BE2C (cell line): ENCODE measurements at regions not wholly inside any gene's neighbourhood (a gene's known extent, or its start where the extent isn't known, plus 50 kb on each side); places are given as distances from the start of the nearest gene placed in this dataset.

ENCODE experiments used
- DNase-seq: peaks from one replicate; pipeline ENCODE4 v3.0.0-alpha.2; 2020
- H3K27me3 ChIP-seq: fragments of 250-450 bp; sonication (Bioruptor Pico); 2 replicates; pipeline ENCODE4 v1.5.1; 2020; ENCODE audit warnings: mild to moderate bottlenecking
- H3K36me3 ChIP-seq: fragments of 250-450 bp; sonication (Bioruptor Pico); 2 replicates; pipeline ENCODE4 v1.5.1; 2020; ENCODE audit warnings: mild to moderate bottlenecking
- H3K4me1 ChIP-seq: fragments of 250-450 bp; sonication (Bioruptor Pico); 2 replicates; pipeline ENCODE4 v1.5.1; 2020
- H3K4me3 ChIP-seq: 2 replicates; pipeline ENCODE4 v1.5.1; 2011; ENCODE audit warnings: low read depth, low read length
- H3K9me3 ChIP-seq: fragments of 250-450 bp; sonication (Bioruptor Pico); 2 replicates; pipeline ENCODE4 v1.5.1; 2020
- TF ChIP-seq, protein P1 (sequence below): IDR thresholded peaks from 2 replicates; pipeline ENCODE4 v1.5.1; 2012; ENCODE audit warnings: mild to moderate bottlenecking, low read depth, low read length

DNA sequence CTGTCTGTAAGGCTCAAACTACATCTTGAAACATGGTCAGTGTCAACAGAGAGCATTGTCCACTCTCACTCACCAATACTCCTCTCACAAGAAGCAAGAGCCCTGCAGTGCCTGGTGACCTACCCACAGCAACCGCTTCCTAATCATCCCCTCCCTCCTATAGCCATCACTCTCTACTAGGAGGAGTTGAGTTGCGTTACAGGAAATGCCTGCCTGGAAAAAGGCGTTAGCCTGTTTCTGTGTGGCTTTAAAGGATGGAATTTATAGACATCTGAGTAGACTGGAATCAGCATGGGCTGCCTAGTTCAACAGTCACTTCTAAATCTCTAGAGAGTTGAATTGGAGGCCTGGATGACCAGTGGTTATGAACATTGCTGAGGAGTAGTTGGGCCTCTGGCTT is 108.3 kb upstream of the FER start:
- H3K4me1 ChIP-seq, result peaks cover 6% of the 10 kb centered on the region
- DNase-seq, result no peak
- no peaks in the 10 kb centered on the region for H3K36me3 ChIP-seq
- H3K27me3 ChIP-seq, result no peaks in the 10 kb centered on the region
- no peaks in the 10 kb centered on the region for H3K9me3 ChIP-seq
- no peak overlapping the region for H3K4me3 ChIP-seq
- TF ChIP-seq, protein P1, sequence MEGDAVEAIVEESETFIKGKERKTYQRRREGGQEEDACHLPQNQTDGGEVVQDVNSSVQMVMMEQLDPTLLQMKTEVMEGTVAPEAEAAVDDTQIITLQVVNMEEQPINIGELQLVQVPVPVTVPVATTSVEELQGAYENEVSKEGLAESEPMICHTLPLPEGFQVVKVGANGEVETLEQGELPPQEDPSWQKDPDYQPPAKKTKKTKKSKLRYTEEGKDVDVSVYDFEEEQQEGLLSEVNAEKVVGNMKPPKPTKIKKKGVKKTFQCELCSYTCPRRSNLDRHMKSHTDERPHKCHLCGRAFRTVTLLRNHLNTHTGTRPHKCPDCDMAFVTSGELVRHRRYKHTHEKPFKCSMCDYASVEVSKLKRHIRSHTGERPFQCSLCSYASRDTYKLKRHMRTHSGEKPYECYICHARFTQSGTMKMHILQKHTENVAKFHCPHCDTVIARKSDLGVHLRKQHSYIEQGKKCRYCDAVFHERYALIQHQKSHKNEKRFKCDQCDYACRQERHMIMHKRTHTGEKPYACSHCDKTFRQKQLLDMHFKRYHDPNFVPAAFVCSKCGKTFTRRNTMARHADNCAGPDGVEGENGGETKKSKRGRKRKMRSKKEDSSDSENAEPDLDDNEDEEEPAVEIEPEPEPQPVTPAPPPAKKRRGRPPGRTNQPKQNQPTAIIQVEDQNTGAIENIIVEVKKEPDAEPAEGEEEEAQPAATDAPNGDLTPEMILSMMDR, result no peak

DNA sequence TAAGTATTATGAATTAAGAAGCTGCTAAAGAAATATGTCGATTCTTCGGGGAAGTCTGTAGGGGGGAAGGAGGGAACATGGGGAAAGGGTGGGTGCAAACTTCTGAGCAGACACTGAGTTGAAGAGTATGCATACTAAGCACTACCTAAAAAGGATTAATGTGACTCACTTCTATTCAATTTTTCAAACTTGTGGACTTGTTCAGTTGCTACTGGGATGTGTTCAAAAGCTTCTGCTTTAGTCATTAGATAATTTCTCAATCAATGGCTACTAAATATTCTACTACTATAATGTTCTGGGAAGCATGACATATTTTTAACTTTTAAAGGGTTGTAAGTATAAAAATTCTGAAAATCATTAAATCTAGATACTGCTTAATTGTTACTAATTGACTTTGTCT is 109.7 kb upstream of the FER start:
- DNase-seq, result no peak
- no peaks in the 10 kb centered on the region for H3K36me3 ChIP-seq
- peaks cover 2% of the 10 kb centered on the region; the same call in 1 of the 2 replicates for H3K4me1 ChIP-seq
- TF ChIP-seq, protein P1, result no peak
- H3K27me3 ChIP-seq, result no peaks in the 10 kb centered on the region
- H3K4me3 ChIP-seq, result no peak overlapping the region
- H3K9me3 ChIP-seq, result no peaks in the 10 kb centered on the region

DNA sequence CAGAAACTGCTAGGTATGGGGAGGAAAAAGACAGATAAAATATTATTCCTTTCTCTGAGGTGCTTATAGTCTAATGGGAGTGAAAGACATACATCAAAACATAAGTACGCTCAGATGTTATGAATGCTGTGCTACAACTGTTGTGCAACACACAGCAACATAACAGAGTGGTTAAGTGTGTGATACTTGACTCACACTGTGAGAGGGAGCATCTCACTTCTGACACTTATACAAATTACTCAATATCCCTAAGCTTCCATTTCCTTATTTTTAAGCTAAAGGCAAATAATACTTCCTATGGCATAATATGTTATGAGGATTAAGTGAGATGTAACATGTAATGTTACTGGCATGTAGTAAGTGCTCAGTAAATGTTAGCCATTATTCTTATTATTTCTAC is 110.6 kb upstream of the FER start:
- DNase-seq, result no peak
- no peak overlapping the region for H3K4me3 ChIP-seq
- H3K4me1 ChIP-seq, result peaks cover 1% of the 10 kb centered on the region; the same call in 1 of the 2 replicates
- no peaks in the 10 kb centered on the region for H3K27me3 ChIP-seq
- H3K36me3 ChIP-seq, result no peaks in the 10 kb centered on the region
- TF ChIP-seq, protein P1, result no peak
- no peaks in the 10 kb centered on the region for H3K9me3 ChIP-seq

DNA sequence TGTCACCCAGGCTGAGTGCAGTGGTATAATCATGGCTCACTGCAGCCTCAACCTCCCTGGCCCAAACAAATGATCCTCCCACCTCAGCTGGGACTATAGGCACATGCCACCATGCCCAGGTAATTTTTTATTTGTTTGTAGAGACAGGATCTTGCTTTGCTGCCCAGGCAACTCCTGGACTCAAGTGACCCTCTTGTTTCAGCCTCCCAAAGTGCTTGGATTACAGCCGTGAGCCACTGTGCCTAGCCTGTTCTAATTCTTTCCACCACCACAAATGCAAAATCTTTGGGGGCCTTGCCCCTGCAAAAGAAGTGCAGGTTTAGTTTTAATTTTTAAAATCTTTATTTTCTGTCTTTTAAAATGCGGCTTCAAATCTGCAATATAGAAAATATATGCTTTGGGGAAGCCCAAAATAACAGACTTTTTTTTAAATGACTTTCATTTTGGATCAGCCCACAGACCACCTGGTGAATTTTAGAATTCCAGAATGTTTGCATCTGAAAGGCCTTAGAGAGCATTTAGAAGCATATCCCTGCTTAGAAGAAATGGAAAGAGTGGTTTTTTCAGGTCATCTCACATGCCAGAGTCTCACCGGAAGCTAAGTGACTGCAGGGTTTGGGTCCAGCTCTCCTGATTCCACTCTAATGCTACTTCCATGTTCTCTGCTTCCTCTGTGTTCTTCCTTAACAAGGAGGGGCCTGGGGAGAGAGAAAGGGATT is 111.4 kb upstream of the FER start:
- TF ChIP-seq, protein P1, result no peak
- DNase-seq, result no peak
- no peaks in the 10 kb centered on the region for H3K27me3 ChIP-seq

DNA sequence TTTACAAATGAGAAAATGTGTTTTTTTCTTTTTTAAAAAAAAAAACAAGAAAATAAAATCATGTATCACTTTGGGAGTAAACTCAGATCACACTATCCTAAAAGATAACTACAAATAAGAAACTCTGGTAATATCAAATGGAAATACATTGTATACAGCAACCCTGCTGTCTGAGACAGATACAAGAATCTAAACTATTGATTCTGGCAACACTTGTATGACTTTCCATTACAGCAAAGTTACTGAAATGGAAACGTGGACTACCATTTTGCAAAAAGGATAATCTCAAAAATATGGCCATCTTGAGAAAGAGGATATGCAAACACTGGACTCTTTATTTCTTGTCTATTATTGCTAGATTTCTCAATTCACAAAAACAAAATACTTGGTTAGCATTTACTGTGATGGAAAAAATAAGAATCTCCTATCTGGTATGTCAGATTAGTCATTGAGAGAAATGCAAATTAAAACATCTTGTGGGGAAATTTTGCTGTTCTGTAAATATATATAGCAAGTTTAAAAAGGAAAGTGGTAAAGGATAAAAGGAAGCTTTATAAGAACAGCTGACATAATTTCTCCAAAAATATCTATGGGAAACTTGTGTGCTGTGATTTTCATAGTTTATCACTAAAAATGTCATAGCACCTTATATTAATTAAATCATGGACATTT is 112.9 kb upstream of the FER start:
- TF ChIP-seq, protein P1, result no peak
- Histone ChIP-seq H3K27me3 (no peaks in the 10 kb centered on the region), H3K9me3 (no peaks in the 10 kb centered on the region), H3K4me1 (no peaks in the 10 kb centered on the region), H3K4me3 (no peak overlapping the region), H3K36me3 (no peaks in the 10 kb centered on the region)
- no peak for DNase-seq

More for the DNA sequence above, 111.4 kb upstream of the FER start:
- no peaks in the 10 kb centered on the region for H3K9me3 ChIP-seq
- no peak overlapping the region for H3K4me3 ChIP-seq
- no peaks in the 10 kb centered on the region for H3K36me3 ChIP-seq
- H3K4me1 ChIP-seq, result no peaks in the 10 kb centered on the region

DNA sequence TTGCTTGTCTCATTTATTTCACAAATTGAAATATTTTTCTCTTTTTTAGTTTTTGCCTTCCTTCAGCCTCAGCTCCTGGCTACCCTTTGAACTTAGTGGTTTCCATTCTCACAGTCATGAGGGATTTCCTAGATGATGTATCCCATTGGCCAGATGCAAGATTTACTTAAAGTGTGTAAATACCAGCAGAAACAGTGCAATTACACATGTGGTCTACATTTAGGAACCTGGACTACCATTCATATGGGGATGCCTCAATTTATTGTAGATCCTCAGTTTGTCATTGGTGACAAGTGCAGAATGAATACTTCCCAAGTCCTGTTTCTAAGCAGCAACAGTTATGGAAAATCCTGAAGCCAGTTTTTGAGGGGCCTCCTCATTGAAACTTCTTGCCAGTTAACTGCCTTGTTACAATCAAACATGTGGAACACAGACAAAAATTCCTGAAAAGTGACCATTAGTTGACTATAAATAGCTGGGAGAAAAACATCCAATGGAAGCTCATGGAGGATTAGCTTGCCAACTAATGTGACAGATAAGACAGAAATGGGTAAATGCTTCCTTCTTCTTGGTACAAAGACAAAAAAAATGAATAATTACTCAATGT is 113.6 kb upstream of the FER start:
- H3K27me3 ChIP-seq, result no peaks in the 10 kb centered on the region
- TF ChIP-seq, protein P1, result no peak
- H3K4me1 ChIP-seq, result no peaks in the 10 kb centered on the region
- no peak overlapping the region for H3K4me3 ChIP-seq
- DNase-seq, result no peak
- H3K9me3 ChIP-seq, result no peaks in the 10 kb centered on the region
- no peaks in the 10 kb centered on the region for H3K36me3 ChIP-seq
